ENCODE measurements at regions not wholly inside any gene's neighbourhood (a gene's known extent, or its start where the extent isn't known, plus 50 kb on each side); places are given as distances from the start of the nearest gene placed in this dataset.

DNA sequence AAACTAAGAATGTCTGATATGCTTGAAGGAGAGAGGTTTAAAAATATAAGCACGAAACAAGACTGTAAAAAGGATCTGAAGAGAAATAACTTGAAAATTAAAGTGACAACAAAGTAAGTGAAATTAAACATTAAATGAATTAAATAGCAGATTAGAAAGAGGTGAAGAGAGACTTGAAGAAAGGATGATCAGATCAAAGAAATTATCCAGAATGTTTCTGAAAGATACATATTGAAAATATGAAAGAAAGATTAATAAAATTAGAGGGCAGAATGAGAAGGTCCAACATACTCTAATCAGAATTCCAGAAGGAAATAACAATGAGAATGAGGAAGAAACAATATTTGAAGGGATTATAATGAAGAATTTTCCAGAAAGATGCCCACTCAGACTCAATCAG, 151.1 kb downstream of the FAM76B start:
- Histone ChIP-seq H3K79me1 (ENCODE audit: insufficient read depth, low read depth, low read length, poor library complexity, severe bottlenecking) (no peaks in the 10 kb centered on the region), H3K56ac (ENCODE audit: insufficient read length, low read depth, low read length) (no peak overlapping the region), H3K4ac (ENCODE audit: low read depth, low read length) (no peak overlapping the region), H2AFZ (ENCODE audit: low read length) (no peak overlapping the region), H3K18ac (ENCODE audit: insufficient read length, low read depth, low read length) (no peak overlapping the region), H4K8ac (replicated peaks; ENCODE audit: insufficient read length, low read depth, low read length) (no peak overlapping the region), H4K91ac (ENCODE audit: insufficient read length, low read depth, low read length) (no peak overlapping the region), H4K20me1 (ENCODE audit: control insufficient read depth, insufficient read depth, insufficient read length) (no peaks in the 10 kb centered on the region), H3K4me1 (ENCODE audit: insufficient read depth, low read length) (no peaks in the 10 kb centered on the region), H3K27ac (ENCODE audit: insufficient read length, low read depth, low read length) (no peak overlapping the region), H3K79me2 (ENCODE audit: insufficient read depth, low read length) (no peaks in the 10 kb centered on the region), H3K27me3 (ENCODE audit: insufficient read depth, low read length) (no peaks in the 10 kb centered on the region), H2BK15ac (ENCODE audit: low read depth, low read length) (no peak overlapping the region), H2BK120ac (ENCODE audit: low read depth, low read length, poor library complexity, severe bottlenecking) (no peak overlapping the region), H2BK20ac (ENCODE audit: low read depth, low read length, poor library complexity, severe bottlenecking) (no peak overlapping the region), H4K5ac (ENCODE audit: insufficient read length, low read depth, low read length) (no peak overlapping the region), H3K14ac (ENCODE audit: insufficient read depth, low read length) (no peak overlapping the region), H3T11ph (ENCODE audit: low read length) (no peak overlapping the region), H2BK5ac (ENCODE audit: insufficient read length, low read length) (no peak overlapping the region), H2AK5ac (ENCODE audit: insufficient read length, low read length) (no peak overlapping the region), H2BK12ac (ENCODE audit: insufficient read length, low read depth, low read length) (no peak overlapping the region), H3K4me2 (ENCODE audit: insufficient read depth, insufficient read length, low read length) (no peak overlapping the region), H3K9ac (ENCODE audit: extremely low read depth, insufficient read length, low read length) (no peak overlapping the region), H3K23me2 (ENCODE audit: insufficient read length, low read depth, low read length, poor library complexity, severe bottlenecking) (no peaks in the 10 kb centered on the region), H3K9me3 (ENCODE audit: control insufficient read depth, low read depth, low read length) (no peaks in the 10 kb centered on the region), H3K23ac (ENCODE audit: insufficient read length, low read depth, low read length) (no peak overlapping the region)
- no peak overlapping the region for H3K4me3 Mint-ChIP-seq
- no CpG with 5 or more reads among the region's 1 CpG for WGBS (ENCODE audit: extremely low coverage, insufficient read length, low lambda C conversion rate)
- TF ChIP-seq, protein P1, sequence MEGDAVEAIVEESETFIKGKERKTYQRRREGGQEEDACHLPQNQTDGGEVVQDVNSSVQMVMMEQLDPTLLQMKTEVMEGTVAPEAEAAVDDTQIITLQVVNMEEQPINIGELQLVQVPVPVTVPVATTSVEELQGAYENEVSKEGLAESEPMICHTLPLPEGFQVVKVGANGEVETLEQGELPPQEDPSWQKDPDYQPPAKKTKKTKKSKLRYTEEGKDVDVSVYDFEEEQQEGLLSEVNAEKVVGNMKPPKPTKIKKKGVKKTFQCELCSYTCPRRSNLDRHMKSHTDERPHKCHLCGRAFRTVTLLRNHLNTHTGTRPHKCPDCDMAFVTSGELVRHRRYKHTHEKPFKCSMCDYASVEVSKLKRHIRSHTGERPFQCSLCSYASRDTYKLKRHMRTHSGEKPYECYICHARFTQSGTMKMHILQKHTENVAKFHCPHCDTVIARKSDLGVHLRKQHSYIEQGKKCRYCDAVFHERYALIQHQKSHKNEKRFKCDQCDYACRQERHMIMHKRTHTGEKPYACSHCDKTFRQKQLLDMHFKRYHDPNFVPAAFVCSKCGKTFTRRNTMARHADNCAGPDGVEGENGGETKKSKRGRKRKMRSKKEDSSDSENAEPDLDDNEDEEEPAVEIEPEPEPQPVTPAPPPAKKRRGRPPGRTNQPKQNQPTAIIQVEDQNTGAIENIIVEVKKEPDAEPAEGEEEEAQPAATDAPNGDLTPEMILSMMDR (conservative IDR thresholded peaks at IDR 0.05), result no peak
- no peak for DNase-seq
- H3K27me3 Mint-ChIP-seq (ENCODE audit: low read depth), result no peaks in the 10 kb centered on the region
- H3K27ac Mint-ChIP-seq, result no peak overlapping the region
- H3K36me3 Mint-ChIP-seq (ENCODE audit: insufficient read depth in 1 of 3, low read depth in 3 of 3), result 0 out of 7 replicates have a peak, but pooled peaks cover 0 to 6% (median 0%) of the 10 kb centered on the region in 3 experiments
- H3K9me3 Mint-ChIP-seq, result peaks cover 5% of the 10 kb centered on the region in 2 experiments; a peak in 2 of 5 replicates
- peaks cover 6 to 8% of the 10 kb centered on the region in 2 experiments for H3K4me1 Mint-ChIP-seq
